Activated T-cell treated with anti-CD3 and anti-CD28 coated beads, Interleukin-2, amount 50 U/mL, for 72 hours (primary cell): ENCODE measurements at regions not wholly inside any gene's neighbourhood (a gene's known extent, or its start where the extent isn't known, plus 50 kb on each side); places are given as distances from the start of the nearest gene placed in this dataset.

Experiments used
- ATAC-seq, 2 donors: fragments of 150-1000 bp; cut with Tn5 transposase; replicated peaks in 1 of 2; 2 replicates each; pipeline ENCODE4 v1.10.0; 2021; ENCODE audit warnings: moderate library complexity in 2 of 2, mild to moderate bottlenecking in 1 of 2
- DNase-seq, 2 donors: peaks; one replicate each; pipeline ENCODE4 v3.0.0; 2021 to 2022; ENCODE audit warnings: mixed read lengths in 1 of 2
- H3K27ac Mint-ChIP-seq: one replicate; pipeline ENCODE4 v1.8.0; 2022; ENCODE audit warnings: mild to moderate bottlenecking, moderate library complexity, mixed read lengths
- H3K27me3 Mint-ChIP-seq: one replicate; pipeline ENCODE4 v1.8.0; 2022; ENCODE audit warnings: low read depth, mixed read lengths
- H3K36me3 Mint-ChIP-seq, 2 donors: one replicate each; pipeline ENCODE4 v1.8.0; 2022; ENCODE audit warnings: mixed read lengths in 2 of 2, mild to moderate bottlenecking in 1 of 2; ENCODE audit not compliant: insufficient read depth in 2 of 2
- H3K4me1 Mint-ChIP-seq: one replicate; pipeline ENCODE4 v1.8.0; 2022; ENCODE audit warnings: low read depth, mixed read lengths
- H3K4me3 Mint-ChIP-seq, 2 donors: one replicate each; pipeline ENCODE4 v1.8.0; 2022; ENCODE audit warnings: mild to moderate bottlenecking in 2 of 2, mixed read lengths in 2 of 2, moderate library complexity in 2 of 2
- H3K9me3 Mint-ChIP-seq, 2 donors: one replicate each; pipeline ENCODE4 v1.8.0; 2022; ENCODE audit warnings: mixed read lengths in 2 of 2

DNA sequence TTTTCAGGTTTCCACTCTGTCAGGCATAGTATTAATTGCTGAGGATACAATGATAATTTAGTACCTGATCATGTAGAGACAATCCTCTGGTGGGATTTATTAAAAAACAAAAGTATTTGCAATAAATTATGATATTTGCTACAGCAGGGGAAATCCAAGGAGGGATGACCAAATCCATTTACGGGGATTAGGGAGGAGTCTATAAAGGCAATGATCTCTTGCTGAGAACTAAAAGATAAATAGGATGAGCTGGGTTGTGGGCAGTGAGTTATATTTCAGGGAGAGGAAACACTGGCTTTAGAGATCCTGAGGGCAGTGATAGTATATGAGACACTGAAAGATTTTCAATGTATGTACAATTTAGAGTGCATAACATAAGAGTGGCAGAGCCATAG lies 305.5 kb downstream of the GPR37 start:
- no peak overlapping the region for H3K27ac Mint-ChIP-seq
- ATAC-seq = no peak
- no peaks in the 10 kb centered on the region for H3K36me3 Mint-ChIP-seq
- H3K9me3 Mint-ChIP-seq = peaks cover 0 to 2% of the 10 kb centered on the region in 2 donors
- no peak for DNase-seq
- H3K4me1 Mint-ChIP-seq = no peaks in the 10 kb centered on the region
- H3K4me3 Mint-ChIP-seq = no peak overlapping the region
- H3K27me3 Mint-ChIP-seq = no peaks in the 10 kb centered on the region

- peaks cover 0 to 2% of the 10 kb centered on the region in 2 donors for H3K9me3 Mint-ChIP-seq
- ATAC-seq (no peak), DNase-seq (no peak)
- no peaks in the 10 kb centered on the region for H3K27me3 Mint-ChIP-seq
- no peak overlapping the region for H3K27ac Mint-ChIP-seq
- no peak overlapping the region for H3K4me3 Mint-ChIP-seq
- no peaks in the 10 kb centered on the region for H3K36me3 Mint-ChIP-seq
- no peaks in the 10 kb centered on the region for H3K4me1 Mint-ChIP-seq
Measured at GRCh38 chr7:124459101-124460055, 306.2 kb downstream of the GPR37 start.

DNA sequence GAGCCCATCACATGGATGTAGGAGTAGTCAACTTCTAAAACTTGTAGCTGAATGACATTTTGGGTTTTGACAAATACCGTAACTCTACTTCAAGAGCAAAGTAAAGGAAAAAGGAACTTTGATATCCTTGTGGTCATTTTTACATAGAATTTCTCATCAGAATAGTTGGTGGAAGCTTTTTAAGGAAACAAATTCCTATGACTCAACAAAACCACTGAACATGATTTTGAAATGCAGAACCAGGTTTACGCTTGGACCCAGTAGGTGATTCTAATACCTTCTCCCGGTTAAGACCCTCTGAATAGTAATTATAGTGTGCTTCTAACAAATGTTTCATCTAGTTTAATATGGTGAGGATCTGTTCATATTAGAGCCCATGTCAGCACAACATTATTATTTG lies 307.8 kb downstream of the GPR37 start:
- H3K36me3 Mint-ChIP-seq = no peaks in the 10 kb centered on the region
- H3K27ac Mint-ChIP-seq = no peak overlapping the region
- no peaks in the 10 kb centered on the region for H3K4me1 Mint-ChIP-seq
- H3K9me3 Mint-ChIP-seq = peaks cover 0 to 2% of the 10 kb centered on the region in 2 donors
- ATAC-seq = no peak
- H3K27me3 Mint-ChIP-seq = no peaks in the 10 kb centered on the region
- no peak overlapping the region for H3K4me3 Mint-ChIP-seq
- no peak for DNase-seq

DNA sequence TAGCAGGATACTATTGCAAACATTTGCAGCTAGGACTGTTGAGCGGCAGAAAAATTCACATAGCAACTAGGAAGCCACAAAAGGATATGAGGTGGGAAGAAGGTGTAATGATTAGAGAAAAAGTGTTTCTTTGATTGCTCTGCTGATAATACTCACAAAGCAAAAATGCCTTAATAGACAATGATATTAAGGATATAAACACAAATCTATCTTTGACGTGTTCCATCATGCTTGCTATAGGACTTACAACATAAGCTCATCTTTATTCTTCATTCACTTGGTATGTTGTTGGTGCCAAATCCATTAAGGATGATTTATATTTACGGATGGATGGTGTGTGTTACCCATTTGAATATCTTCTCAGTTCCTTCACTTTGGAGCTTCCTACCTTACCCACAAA lies 309.3 kb downstream of the GPR37 start:
- no peaks in the 10 kb centered on the region for H3K27me3 Mint-ChIP-seq
- DNase-seq (no peak), ATAC-seq (no peak)
- no peak overlapping the region for H3K4me3 Mint-ChIP-seq
- no peaks in the 10 kb centered on the region for H3K9me3 Mint-ChIP-seq
- no peak overlapping the region for H3K27ac Mint-ChIP-seq
- H3K4me1 Mint-ChIP-seq = no peaks in the 10 kb centered on the region
- H3K36me3 Mint-ChIP-seq = no peaks in the 10 kb centered on the region

DNA sequence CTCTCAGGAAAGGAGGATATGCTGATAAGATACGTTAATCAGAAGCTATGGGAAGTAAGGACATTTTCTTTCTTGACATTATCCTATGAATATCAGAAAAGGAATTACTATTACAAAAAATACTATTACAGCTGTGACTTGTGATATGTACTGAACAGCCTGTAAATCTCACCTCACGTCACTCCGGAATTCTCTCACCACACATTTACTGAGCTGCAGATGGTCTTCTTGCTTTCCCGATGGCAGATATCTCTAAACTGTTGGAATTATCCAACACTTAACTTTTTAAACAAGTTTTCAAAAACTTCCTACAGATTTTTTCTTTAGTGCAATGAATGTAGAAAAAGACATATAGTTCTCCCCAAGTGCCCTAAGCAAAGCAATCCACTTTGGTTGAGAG lies 313.4 kb downstream of the GPR37 start:
- H3K4me1 Mint-ChIP-seq = no peaks in the 10 kb centered on the region
- no peak for ATAC-seq
- H3K4me3 Mint-ChIP-seq = no peak overlapping the region
- H3K27ac Mint-ChIP-seq = no peak overlapping the region
- no peaks in the 10 kb centered on the region for H3K9me3 Mint-ChIP-seq
- no peak for DNase-seq
- no peaks in the 10 kb centered on the region for H3K27me3 Mint-ChIP-seq
- H3K36me3 Mint-ChIP-seq = no peaks in the 10 kb centered on the region

DNA sequence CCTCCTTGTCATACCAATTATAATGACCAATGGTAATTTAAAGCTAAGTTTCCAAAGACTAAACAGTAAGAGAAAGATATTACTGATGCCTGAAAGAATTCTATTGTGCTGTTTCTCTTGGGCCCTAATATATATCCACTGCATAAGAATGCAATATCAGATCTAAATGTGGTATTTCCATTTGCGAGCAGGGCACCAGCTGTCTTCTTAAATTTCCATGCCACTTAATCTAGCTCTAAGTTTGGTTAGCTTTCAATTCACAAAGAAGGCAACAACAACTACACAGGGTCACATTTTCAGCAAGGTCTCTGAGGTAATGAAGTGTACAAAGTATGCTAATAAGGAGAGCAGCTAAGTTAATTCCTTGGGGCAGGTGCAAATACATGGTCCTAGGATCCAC lies 315.7 kb downstream of the GPR37 start:
- no peak for DNase-seq

GRCh38 chr7:124444696-124445480 lies 320.7 kb downstream of the GPR37 start:
- H3K36me3 Mint-ChIP-seq = no peaks in the 10 kb centered on the region
- H3K4me1 Mint-ChIP-seq = no peaks in the 10 kb centered on the region

More for the DNA sequence above, 315.7 kb downstream of the GPR37 start:
- H3K27me3 Mint-ChIP-seq = no peaks in the 10 kb centered on the region
- H3K36me3 Mint-ChIP-seq = no peaks in the 10 kb centered on the region
- H3K4me1 Mint-ChIP-seq = no peaks in the 10 kb centered on the region
- peaks cover 0 to 2% of the 10 kb centered on the region in 2 donors for H3K9me3 Mint-ChIP-seq
- no peak for ATAC-seq
- no peak overlapping the region for H3K4me3 Mint-ChIP-seq
- no peak overlapping the region for H3K27ac Mint-ChIP-seq

GRCh38 chr7:124443762-124444161 lies 321.8 kb downstream of the GPR37 start:
- Mint-ChIP-seq H3K9me3 (peaks cover 0 to 2% of the 10 kb centered on the region in 2 donors), H3K36me3 (no peaks in the 10 kb centered on the region), H3K27ac (no peak overlapping the region), H3K4me3 (no peak overlapping the region), H3K4me1 (no peaks in the 10 kb centered on the region), H3K27me3 (no peaks in the 10 kb centered on the region)
- DNase-seq = no peak
- ATAC-seq = no peak

More at GRCh38 chr7:124444696-124445480, 320.7 kb downstream of the GPR37 start:
- no peak overlapping the region for H3K27ac Mint-ChIP-seq
- H3K4me3 Mint-ChIP-seq = no peak overlapping the region
- ATAC-seq (no peak), DNase-seq (no peak)
- H3K27me3 Mint-ChIP-seq = no peaks in the 10 kb centered on the region
- peaks cover 0 to 2% of the 10 kb centered on the region in 2 donors for H3K9me3 Mint-ChIP-seq

DNA sequence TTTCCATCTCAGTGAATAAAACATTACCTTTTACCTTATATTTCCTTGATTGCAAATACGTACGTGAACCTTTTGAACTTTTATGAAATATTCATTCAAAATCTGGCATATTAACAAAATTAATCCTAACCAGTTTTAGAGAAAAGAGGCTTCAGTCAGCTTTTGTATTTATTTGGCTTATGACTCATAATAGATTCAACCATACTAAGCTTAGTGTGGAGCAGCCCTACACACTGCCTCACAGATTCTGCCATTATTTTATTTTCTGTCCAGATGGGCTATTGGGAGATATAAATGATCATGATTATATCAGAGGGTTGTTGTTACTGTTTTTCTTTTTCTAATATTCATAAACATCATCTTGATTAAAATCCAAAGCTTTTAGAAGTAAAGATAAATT lies 325.5 kb downstream of the GPR37 start:
- no peak for DNase-seq
- no peaks in the 10 kb centered on the region for H3K9me3 Mint-ChIP-seq
- ATAC-seq = no peak
- H3K4me3 Mint-ChIP-seq = no peak overlapping the region
- H3K36me3 Mint-ChIP-seq = no peaks in the 10 kb centered on the region
- H3K27me3 Mint-ChIP-seq = no peaks in the 10 kb centered on the region
- no peak overlapping the region for H3K27ac Mint-ChIP-seq
- no peaks in the 10 kb centered on the region for H3K4me1 Mint-ChIP-seq

- ATAC-seq = no peak
- DNase-seq = no peak
- Mint-ChIP-seq H3K9me3 (peaks cover 0 to 1% of the 10 kb centered on the region in 2 donors), H3K27ac (no peak overlapping the region), H3K27me3 (no peaks in the 10 kb centered on the region), H3K4me1 (no peaks in the 10 kb centered on the region), H3K36me3 (no peaks in the 10 kb centered on the region), H3K4me3 (no peak overlapping the region)
Measured at GRCh38 chr7:124432009-124432578, 333.5 kb downstream of the GPR37 start.

- H3K9me3 Mint-ChIP-seq = peaks cover 0 to 1% of the 10 kb centered on the region in 2 donors
- H3K4me3 Mint-ChIP-seq = no peak overlapping the region
- DNase-seq (no peak), ATAC-seq (no peak)
- H3K4me1 Mint-ChIP-seq = no peaks in the 10 kb centered on the region
- no peak overlapping the region for H3K27ac Mint-ChIP-seq
- no peaks in the 10 kb centered on the region for H3K27me3 Mint-ChIP-seq
- no peaks in the 10 kb centered on the region for H3K36me3 Mint-ChIP-seq
Measured at GRCh38 chr7:124429923-124430322, 335.7 kb downstream of the GPR37 start.

DNA sequence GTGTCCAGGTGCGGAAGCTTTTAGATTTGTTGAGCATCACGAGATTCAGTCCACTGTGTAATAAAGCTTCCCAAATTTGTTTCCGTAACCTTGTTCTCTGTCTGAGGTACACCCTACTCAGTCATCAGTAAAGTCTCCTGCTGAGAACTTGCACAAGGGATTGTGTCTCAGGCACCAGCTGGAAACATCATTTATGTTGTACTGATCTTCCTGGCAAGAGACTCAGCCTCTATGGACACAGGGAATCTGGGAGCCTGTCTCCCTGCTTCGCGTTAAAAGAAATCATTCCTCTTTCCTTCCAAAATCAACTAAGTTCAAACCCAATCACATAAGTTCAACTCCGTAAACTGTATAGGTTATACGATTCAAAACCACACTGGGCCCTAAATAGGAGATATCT lies 336.8 kb downstream of the GPR37 start:
- H3K4me1 Mint-ChIP-seq = no peaks in the 10 kb centered on the region
- H3K27ac Mint-ChIP-seq = no peak overlapping the region
- no peaks in the 10 kb centered on the region for H3K36me3 Mint-ChIP-seq
- H3K9me3 Mint-ChIP-seq = peaks cover 0 to 1% of the 10 kb centered on the region in 2 donors
- ATAC-seq (no peak), DNase-seq (no peak)
- H3K4me3 Mint-ChIP-seq = no peak overlapping the region
- H3K27me3 Mint-ChIP-seq = no peaks in the 10 kb centered on the region

- no peak overlapping the region for H3K4me3 Mint-ChIP-seq
- DNase-seq (no peak), ATAC-seq (no peak)
- H3K9me3 Mint-ChIP-seq = no peaks in the 10 kb centered on the region
- no peaks in the 10 kb centered on the region for H3K27me3 Mint-ChIP-seq
- no peaks in the 10 kb centered on the region for H3K4me1 Mint-ChIP-seq
- H3K27ac Mint-ChIP-seq = no peak overlapping the region
- H3K36me3 Mint-ChIP-seq = no peaks in the 10 kb centered on the region
Measured at GRCh38 chr7:124426621-124427020, 339.0 kb downstream of the GPR37 start.
